ENCODE measurements at regions not wholly inside any gene's neighbourhood (a gene's known extent, or its start where the extent isn't known, plus 50 kb on each side); places are given as distances from the start of the nearest gene placed in this dataset.

DNA sequence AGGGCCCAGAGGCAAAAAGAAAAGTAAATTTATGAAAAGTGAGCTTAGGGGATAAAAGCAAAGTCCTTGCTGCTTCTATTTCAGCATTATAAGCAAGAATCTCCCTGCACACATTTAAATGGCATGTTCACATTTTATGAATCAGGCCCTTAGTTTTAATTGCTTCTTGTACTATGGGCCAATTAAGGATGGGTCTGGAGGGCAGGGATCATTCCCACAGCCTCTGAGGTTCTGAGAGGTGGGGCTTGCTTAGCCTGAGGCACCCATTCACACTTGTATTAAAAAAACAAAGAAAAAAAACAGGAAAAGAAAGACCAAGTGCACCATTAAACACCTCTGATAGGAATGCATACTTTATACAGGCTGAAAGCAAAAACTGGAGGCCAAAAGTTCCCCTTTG is 565.1 kb downstream of the BCL11A start:
- no peak for DNase-seq (ENCODE audit: low read depth)
- TF ChIP-seq, protein P1, sequence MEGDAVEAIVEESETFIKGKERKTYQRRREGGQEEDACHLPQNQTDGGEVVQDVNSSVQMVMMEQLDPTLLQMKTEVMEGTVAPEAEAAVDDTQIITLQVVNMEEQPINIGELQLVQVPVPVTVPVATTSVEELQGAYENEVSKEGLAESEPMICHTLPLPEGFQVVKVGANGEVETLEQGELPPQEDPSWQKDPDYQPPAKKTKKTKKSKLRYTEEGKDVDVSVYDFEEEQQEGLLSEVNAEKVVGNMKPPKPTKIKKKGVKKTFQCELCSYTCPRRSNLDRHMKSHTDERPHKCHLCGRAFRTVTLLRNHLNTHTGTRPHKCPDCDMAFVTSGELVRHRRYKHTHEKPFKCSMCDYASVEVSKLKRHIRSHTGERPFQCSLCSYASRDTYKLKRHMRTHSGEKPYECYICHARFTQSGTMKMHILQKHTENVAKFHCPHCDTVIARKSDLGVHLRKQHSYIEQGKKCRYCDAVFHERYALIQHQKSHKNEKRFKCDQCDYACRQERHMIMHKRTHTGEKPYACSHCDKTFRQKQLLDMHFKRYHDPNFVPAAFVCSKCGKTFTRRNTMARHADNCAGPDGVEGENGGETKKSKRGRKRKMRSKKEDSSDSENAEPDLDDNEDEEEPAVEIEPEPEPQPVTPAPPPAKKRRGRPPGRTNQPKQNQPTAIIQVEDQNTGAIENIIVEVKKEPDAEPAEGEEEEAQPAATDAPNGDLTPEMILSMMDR (conservative IDR thresholded peaks at IDR 0.05; ENCODE audit: control insufficient read depth, insufficient read depth, low read depth, low read length): no peak
- H3K4me3 ChIP-seq (ENCODE audit: control insufficient read depth, low read depth, low read length): no peak overlapping the region

DNA sequence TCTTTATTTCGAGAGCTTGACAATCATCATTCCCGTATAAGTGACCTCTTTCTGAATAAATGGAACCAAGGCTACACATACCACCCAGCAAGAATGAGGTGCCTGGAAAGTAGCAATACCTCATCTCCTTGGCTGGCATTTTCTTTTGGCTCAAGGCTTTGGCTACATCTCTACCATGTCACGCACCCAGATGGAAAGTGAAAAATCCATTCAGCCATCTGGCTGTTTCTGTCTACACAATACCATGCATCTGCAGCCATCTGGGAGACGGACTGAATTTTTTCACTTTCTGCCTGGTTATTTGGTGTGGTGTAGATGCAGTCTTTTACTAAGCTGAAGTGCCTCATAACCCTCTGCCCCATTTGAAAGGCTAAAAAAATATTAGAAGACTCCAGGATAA is 566.9 kb downstream of the BCL11A start:
- no peak for DNase-seq (ENCODE audit: low read depth)
- TF ChIP-seq, protein P1 (conservative IDR thresholded peaks at IDR 0.05; ENCODE audit: control insufficient read depth, insufficient read depth, low read depth, low read length): no peak
- H3K4me3 ChIP-seq (ENCODE audit: control insufficient read depth, low read depth, low read length): no peak overlapping the region

DNA sequence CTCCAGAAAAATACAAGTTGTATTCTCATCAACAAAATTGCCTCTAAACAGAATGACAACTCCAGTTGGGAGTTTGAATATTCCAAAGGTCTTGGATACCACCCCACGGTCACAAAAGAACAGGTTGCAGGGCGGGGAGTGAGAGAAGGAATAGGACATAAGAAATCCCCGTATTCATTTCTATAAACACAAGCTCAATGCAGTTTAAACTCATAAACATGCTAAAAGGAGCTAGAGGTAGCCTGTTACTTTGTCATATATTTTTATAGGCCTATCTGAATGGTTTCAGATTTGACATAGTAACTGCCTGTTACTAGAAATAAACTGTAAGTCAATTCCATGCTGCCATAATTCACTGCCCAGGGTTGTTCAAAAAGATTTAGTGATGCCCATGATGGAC is 567.5 kb downstream of the BCL11A start:
- no peak overlapping the region for H3K4me3 ChIP-seq (ENCODE audit: control insufficient read depth, low read depth, low read length)
- TF ChIP-seq, protein P1 (conservative IDR thresholded peaks at IDR 0.05; ENCODE audit: control insufficient read depth, insufficient read depth, low read depth, low read length): no peak
- no peak for DNase-seq (ENCODE audit: low read depth)

DNA sequence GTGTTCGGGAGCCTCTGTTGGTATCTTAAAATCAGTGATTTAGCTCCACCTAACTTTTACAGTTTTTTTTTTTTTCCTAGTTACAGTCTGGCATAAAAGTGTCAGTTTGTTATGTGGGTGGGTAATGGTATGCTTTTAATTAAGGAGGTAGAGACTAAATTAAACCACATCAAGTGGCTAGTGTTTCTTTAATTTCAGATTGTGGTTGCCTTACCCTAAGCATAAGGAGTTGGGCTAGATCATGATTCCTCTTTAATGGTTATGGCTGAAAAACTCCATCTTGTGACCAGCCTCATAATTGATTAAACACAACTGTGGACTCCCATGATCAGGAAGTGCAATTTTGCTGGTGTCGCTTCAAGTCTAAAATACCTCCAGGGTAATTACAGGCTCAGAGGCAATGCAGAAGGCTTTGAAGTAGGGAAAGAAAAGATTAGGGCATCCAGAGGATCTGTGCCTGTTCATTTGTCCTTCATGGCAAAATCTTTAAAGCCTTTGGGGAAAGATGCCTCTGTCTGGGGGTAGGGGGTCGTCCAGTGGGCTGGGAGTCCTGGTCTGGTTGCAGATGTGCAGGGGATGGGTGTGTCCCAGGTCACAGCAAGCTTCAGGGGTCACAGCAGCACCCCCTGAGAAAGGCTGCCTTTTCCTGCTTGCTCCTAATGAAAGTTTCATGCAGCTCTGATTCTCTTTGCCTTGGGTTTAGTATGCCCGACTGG is 579.2 kb downstream of the BCL11A start:
- H3K4me3 ChIP-seq (ENCODE audit: control insufficient read depth, low read depth, low read length): no peak overlapping the region
- DNase-seq (ENCODE audit: low read depth): no peak
- TF ChIP-seq, protein P1 (conservative IDR thresholded peaks at IDR 0.05; ENCODE audit: control insufficient read depth, insufficient read depth, low read depth, low read length): no peak

DNA sequence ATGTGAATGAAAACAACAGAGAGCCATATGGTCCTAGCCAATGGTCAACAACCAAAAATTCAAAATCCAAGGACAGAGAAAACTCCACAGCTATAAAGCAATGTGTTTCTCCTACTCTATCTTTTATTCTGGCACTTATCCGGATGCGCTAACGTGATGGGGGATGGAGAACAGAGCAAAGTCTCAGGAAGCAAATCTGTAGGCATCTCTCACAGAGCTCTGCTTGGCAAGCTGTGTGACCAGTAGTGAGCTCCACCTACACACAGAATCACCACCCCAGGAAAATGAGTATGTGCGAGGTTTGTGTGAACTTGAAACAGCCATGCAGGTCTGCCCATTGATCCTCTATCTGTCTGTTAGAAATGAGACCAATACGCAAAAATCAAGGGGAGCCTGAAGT is 584.3 kb downstream of the BCL11A start:
- H3K4me3 ChIP-seq (ENCODE audit: control insufficient read depth, low read depth, low read length): no peak overlapping the region
- TF ChIP-seq, protein P1 (conservative IDR thresholded peaks at IDR 0.05; ENCODE audit: control insufficient read depth, insufficient read depth, low read depth, low read length): no peak
- DNase-seq (ENCODE audit: low read depth): no peak

GRCh38 chr2:59968441-59968840 is 585.0 kb downstream of the BCL11A start:
- TF ChIP-seq, protein P1 (conservative IDR thresholded peaks at IDR 0.05; ENCODE audit: control insufficient read depth, insufficient read depth, low read depth, low read length): no peak
- no peak for DNase-seq (ENCODE audit: low read depth)
- no peak overlapping the region for H3K4me3 ChIP-seq (ENCODE audit: control insufficient read depth, low read depth, low read length)

- TF ChIP-seq, protein P1 (conservative IDR thresholded peaks at IDR 0.05; ENCODE audit: control insufficient read depth, insufficient read depth, low read depth, low read length): no peak
- DNase-seq (ENCODE audit: low read depth): no peak
- H3K4me3 ChIP-seq (ENCODE audit: control insufficient read depth, low read depth, low read length): no peak overlapping the region
These were observed 585.8 kb downstream of the BCL11A start for GRCh38 chr2:59967691-59968090.
